Prostate gland (tissue), 2 donors: ENCODE measurements at regions not wholly inside any gene's neighbourhood (a gene's known extent, or its start where the extent isn't known, plus 50 kb on each side); places are given as distances from the start of the nearest gene placed in this dataset.

Source experiments
- CTCF ChIP-seq, 4 experiments: fragments of 200-600 bp in 2 of 4; fragments of 450-650 bp in 2 of 4; sonication (generic) in 2 of 4; IDR thresholded peaks; 1 replicate in 3 of 4; 2 replicates in 1 of 4; pipeline ENCODE4 v1.5.1; 2016 to 2019; ENCODE audit warnings: antibody characterized with exemption in 4 of 4, mild to moderate bottlenecking in 2 of 4, moderate library complexity in 2 of 4
- POLR2A ChIP-seq: fragments of 450-650 bp; IDR thresholded peaks from one replicate; pipeline ENCODE4 v1.6.1; 2016; ENCODE audit warnings: antibody characterized with exemption, mild to moderate bottlenecking
- POLR2AphosphoS5 ChIP-seq: sonication (generic); formaldehyde crosslinking; IDR thresholded peaks from one replicate; pipeline ENCODE4 v1.6.1; 2017; ENCODE audit warnings: antibody characterized with exemption

GRCh38 chr14:38412654-38413053, 156.8 kb upstream of the CLEC14A start:
- TF ChIP-seq CTCF (IDR thresholded peaks at IDR 0.05) (no peak), POLR2AphosphoS5 (no peak), POLR2A (no peak)
